CD8-positive, alpha-beta memory T cell (primary cell): ENCODE measurements at regions not wholly inside any gene's neighbourhood (a gene's known extent, or its start where the extent isn't known, plus 50 kb on each side); places are given as distances from the start of the nearest gene placed in this dataset.
"Not testable (repeated sequence)": the region's sequence is repeated elsewhere in the genome, so short reads cannot be mapped to it uniquely, and the experiment has no call there.

Experiments used
- CTCF ChIA-PET: fragments of 350-600 bp; sonication (Branson Sonifier 250); formaldehyde crosslinking; loops from one replicate; lab custom pipeline; 2021; ENCODE audit warnings: antibody characterized with exemption; lab: Charles Lee
- POLR2A ChIA-PET: fragments of 350-600 bp; sonication (Branson Sonifier 250); formaldehyde crosslinking; loops from one replicate; lab custom pipeline; 2021; ENCODE audit warnings: antibody characterized with exemption; lab: Charles Lee
- DNase-seq, 5 donors: peaks; one replicate each; pipeline versions ENCODE4 v3.0.0 to v3.0.0-alpha.2; 2020 to 2022; ENCODE audit warnings: mixed read lengths in 1 of 5
- H3K27ac ChIP-seq: one replicate; pipeline ENCODE4 v1.7.0; 2013; ENCODE audit warnings: low read depth, mild to moderate bottlenecking, low read length, moderate library complexity
- H3K27me3 ChIP-seq: 2 replicates; pipeline ENCODE4 v1.7.0; 2013; ENCODE audit warnings: low read length, mild to moderate bottlenecking; ENCODE audit not compliant: insufficient read depth, poor library complexity, severe bottlenecking
- H3K36me3 ChIP-seq: 2 replicates; pipeline ENCODE4 v1.7.0; 2013; ENCODE audit warnings: mild to moderate bottlenecking, low read length, moderate library complexity; ENCODE audit not compliant: insufficient read depth
- H3K4me1 ChIP-seq: 2 replicates; pipeline ENCODE4 v1.7.0; 2013; ENCODE audit warnings: mild to moderate bottlenecking, low read length, moderate library complexity; ENCODE audit not compliant: insufficient read depth
- H3K4me3 ChIP-seq: 2 replicates; pipeline ENCODE4 v1.7.0; 2013; ENCODE audit warnings: mild to moderate bottlenecking, low read length
- H3K9me3 ChIP-seq: 2 replicates; pipeline ENCODE4 v1.7.0; 2013; ENCODE audit warnings: mild to moderate bottlenecking, low read length
- H3K27ac Mint-ChIP-seq, 8 donors: one replicate each; pipeline ENCODE4 v1.8.0; 2020 to 2021; ENCODE audit warnings: mixed read lengths in 8 of 8, mild to moderate bottlenecking in 6 of 8, inconsistent platforms in 3 of 8, moderate library complexity in 3 of 8
- H3K27me3 Mint-ChIP-seq, 2 donors: one replicate each; pipeline ENCODE4 v1.8.0; 2020 to 2021; ENCODE audit warnings: mixed read lengths in 2 of 2, mild to moderate bottlenecking in 1 of 2, moderate library complexity in 1 of 2
- H3K36me3 Mint-ChIP-seq, 3 donors: one replicate each; pipeline ENCODE4 v1.8.0; 2020 to 2021; ENCODE audit warnings: mixed read lengths in 3 of 3, inconsistent platforms in 1 of 3, mild to moderate bottlenecking in 1 of 3
- H3K4me1 Mint-ChIP-seq, 3 donors: one replicate each; pipeline ENCODE4 v1.8.0; 2020 to 2021; ENCODE audit warnings: mixed read lengths in 3 of 3, inconsistent platforms in 1 of 3, mild to moderate bottlenecking in 1 of 3
- H3K4me3 Mint-ChIP-seq, 7 donors: one replicate each; pipeline ENCODE4 v1.8.0; 2020 to 2021; ENCODE audit warnings: mixed read lengths in 7 of 7, mild to moderate bottlenecking in 6 of 7, moderate library complexity in 4 of 7, inconsistent platforms in 2 of 7
- H3K9me3 Mint-ChIP-seq, 5 donors: one replicate each; pipeline ENCODE4 v1.8.0; 2020 to 2022; ENCODE audit warnings: mixed read lengths in 5 of 5, mild to moderate bottlenecking in 3 of 5, moderate library complexity in 2 of 5, inconsistent platforms in 1 of 5

GRCh38 chr12:127830730-127831129 is 436.2 kb upstream of the TMEM132C start:
- Mint-ChIP-seq H3K4me1 (no peaks in the 10 kb centered on the region), H3K27me3 (peaks cover 0 to 2% of the 10 kb centered on the region in 2 donors), H3K36me3 (no peaks in the 10 kb centered on the region), H3K4me3 (no peak overlapping the region), H3K27ac (no peak overlapping the region), H3K9me3 (peaks cover 2 to 13% (median 2%) of the 10 kb centered on the region in 5 donors)
- Histone ChIP-seq H3K36me3 (no peaks in the 10 kb centered on the region), H3K9me3 (peaks cover 7% of the 10 kb centered on the region), H3K27ac (no peak overlapping the region), H3K4me1 (no peaks in the 10 kb centered on the region), H3K4me3 (no peak overlapping the region), H3K27me3 (no peaks in the 10 kb centered on the region)
- ChIA-PET POLR2A (no interaction called here), CTCF (no interaction called here)
- DNase-seq: no peak

DNA sequence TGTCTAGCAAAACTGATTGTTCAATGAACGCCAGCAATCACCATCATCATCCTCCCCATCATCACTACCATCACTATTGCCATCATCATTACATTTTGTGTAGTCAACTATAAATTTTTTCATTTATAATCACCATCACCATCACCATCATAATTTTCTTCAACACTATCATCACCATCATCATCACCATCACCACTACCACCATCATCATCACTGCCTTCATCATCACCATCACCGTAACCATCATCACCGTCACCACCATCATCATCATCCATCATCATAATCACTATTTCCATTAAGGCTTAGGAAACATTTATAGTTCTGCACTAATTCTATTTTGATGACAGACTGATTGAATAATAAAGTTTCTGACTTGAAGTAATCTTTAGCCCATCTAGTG is 434.8 kb upstream of the TMEM132C start:
- no peak overlapping the region for H3K27ac Mint-ChIP-seq
- no peaks in the 10 kb centered on the region for H3K36me3 Mint-ChIP-seq
- H3K4me1 Mint-ChIP-seq: no peaks in the 10 kb centered on the region
- POLR2A ChIA-PET: no interaction called here
- no peaks in the 10 kb centered on the region for H3K27me3 Mint-ChIP-seq
- CTCF ChIA-PET: no interaction called here
- H3K9me3 Mint-ChIP-seq: peaks cover 0 to 10% (median 3%) of the 10 kb centered on the region in 5 donors
- Histone ChIP-seq H3K4me1 (no peaks in the 10 kb centered on the region), H3K9me3 (peaks cover 7% of the 10 kb centered on the region), H3K36me3 (no peaks in the 10 kb centered on the region), H3K27me3 (no peaks in the 10 kb centered on the region), H3K4me3 (no peak overlapping the region), H3K27ac (no peak overlapping the region)
- no peak for DNase-seq
- H3K4me3 Mint-ChIP-seq: no peak overlapping the region

- POLR2A ChIA-PET, CTCF ChIA-PET, H3K27ac Mint-ChIP-seq, H3K9me3 ChIP-seq, H3K36me3 ChIP-seq, H3K4me1 ChIP-seq, H3K36me3 Mint-ChIP-seq, DNase-seq, H3K4me1 Mint-ChIP-seq, H3K27ac ChIP-seq, H3K4me3 ChIP-seq, H3K4me3 Mint-ChIP-seq, H3K27me3 Mint-ChIP-seq, H3K27me3 ChIP-seq: not testable (repeated sequence)
- H3K9me3 Mint-ChIP-seq: peaks cover 3 to 14% (median 6%) of the 10 kb centered on the region in 5 donors
These were observed 430.2 kb upstream of the TMEM132C start for GRCh38 chr12:127836802-127837201.

GRCh38 chr12:127857661-127858060 is 409.3 kb upstream of the TMEM132C start:
- H3K4me3 Mint-ChIP-seq: peak overlapping the region in 1 of 7 donors; percentile 10
- H3K27ac Mint-ChIP-seq: no peak overlapping the region
- H3K9me3 Mint-ChIP-seq: peaks cover 3 to 16% (median 5%) of the 10 kb centered on the region in 5 donors
- Histone ChIP-seq H3K36me3 (no peaks in the 10 kb centered on the region), H3K4me1 (no peaks in the 10 kb centered on the region), H3K27me3 (no peaks in the 10 kb centered on the region), H3K27ac (no peak overlapping the region), H3K9me3 (no peaks in the 10 kb centered on the region), H3K4me3 (no peak overlapping the region)
- H3K4me1 Mint-ChIP-seq: no peaks in the 10 kb centered on the region
- H3K27me3 Mint-ChIP-seq: no peaks in the 10 kb centered on the region
- H3K36me3 Mint-ChIP-seq: peaks cover 0 to 2% (median 0%) of the 10 kb centered on the region in 3 donors
- POLR2A ChIA-PET: no interaction called here
- no peak for DNase-seq
- CTCF ChIA-PET: no interaction called here

DNA sequence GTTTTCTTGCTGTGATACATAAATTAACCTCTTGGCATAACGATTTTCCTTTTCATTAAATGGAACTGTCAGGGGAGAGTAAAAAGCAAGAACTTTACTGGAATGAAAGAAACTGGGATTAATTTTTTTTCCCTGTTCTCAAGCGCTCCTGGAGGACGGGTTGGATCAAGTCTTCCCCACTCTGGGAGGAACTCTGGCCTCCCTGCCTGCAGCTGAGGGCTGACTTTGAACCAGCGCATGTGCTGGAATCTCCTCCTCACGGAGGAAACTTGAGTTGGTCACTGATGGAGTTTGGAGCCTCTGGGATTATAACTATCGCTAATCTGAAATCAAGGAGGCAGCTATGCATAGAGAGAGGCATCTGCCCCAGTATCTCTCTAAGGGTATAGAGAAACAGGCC is 406.4 kb upstream of the TMEM132C start:
- Histone ChIP-seq H3K27me3 (no peaks in the 10 kb centered on the region), H3K36me3 (no peaks in the 10 kb centered on the region), H3K9me3 (no peaks in the 10 kb centered on the region), H3K4me1 (no peaks in the 10 kb centered on the region), H3K4me3 (no peak overlapping the region), H3K27ac (no peak overlapping the region)
- ChIA-PET POLR2A (no interaction called here), CTCF (no interaction called here)
- peaks cover 2 to 20% (median 8%) of the 10 kb centered on the region in 5 donors for H3K9me3 Mint-ChIP-seq
- H3K4me3 Mint-ChIP-seq: no peak overlapping the region
- H3K27ac Mint-ChIP-seq: no peak overlapping the region
- peaks cover 0 to 2% (median 0%) of the 10 kb centered on the region in 3 donors for H3K36me3 Mint-ChIP-seq
- H3K4me1 Mint-ChIP-seq: no peaks in the 10 kb centered on the region
- no peaks in the 10 kb centered on the region for H3K27me3 Mint-ChIP-seq
- DNase-seq: no peak

- Histone ChIP-seq H3K9me3 (no peaks in the 10 kb centered on the region), H3K27ac (no peak overlapping the region), H3K27me3 (no peaks in the 10 kb centered on the region), H3K36me3 (no peaks in the 10 kb centered on the region), H3K4me1 (no peaks in the 10 kb centered on the region), H3K4me3 (no peak overlapping the region)
- no peaks in the 10 kb centered on the region for H3K27me3 Mint-ChIP-seq
- no peak overlapping the region for H3K27ac Mint-ChIP-seq
- no peaks in the 10 kb centered on the region for H3K4me1 Mint-ChIP-seq
- H3K4me3 Mint-ChIP-seq: no peak overlapping the region
- H3K9me3 Mint-ChIP-seq: peaks cover 5 to 17% (median 11%) of the 10 kb centered on the region in 5 donors
- DNase-seq: no peak
- ChIA-PET POLR2A (no interaction called here), CTCF (no interaction called here)
- H3K36me3 Mint-ChIP-seq: peaks cover 0 to 2% (median 0%) of the 10 kb centered on the region in 3 donors
These were observed 405.6 kb upstream of the TMEM132C start for GRCh38 chr12:127861406-127861805.

DNA sequence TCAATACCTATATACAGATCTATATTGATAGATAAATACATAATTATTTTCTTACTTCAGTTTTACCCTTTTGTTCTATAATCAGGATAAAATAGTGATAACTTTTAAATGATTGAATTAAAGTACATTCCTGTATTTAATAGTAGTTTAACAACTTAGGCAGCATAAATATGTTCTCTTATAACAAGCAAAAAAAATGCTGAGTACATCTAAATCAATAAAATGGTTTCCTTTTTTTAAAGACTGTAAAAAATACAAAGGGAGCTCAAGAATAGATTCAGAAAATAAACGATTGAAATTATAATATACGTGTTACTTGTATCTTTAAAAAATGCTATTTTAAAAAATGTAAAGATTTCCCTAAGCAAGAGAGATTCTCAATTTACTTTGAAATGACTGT is 393.7 kb upstream of the TMEM132C start:
- Mint-ChIP-seq H3K27ac (no peak overlapping the region), H3K4me1 (no peaks in the 10 kb centered on the region), H3K36me3 (no peaks in the 10 kb centered on the region), H3K4me3 (no peak overlapping the region), H3K9me3 (peaks cover 3 to 16% (median 8%) of the 10 kb centered on the region in 5 donors), H3K27me3 (no peaks in the 10 kb centered on the region)
- no peak for DNase-seq
- H3K27ac ChIP-seq: no peak overlapping the region
- H3K4me1 ChIP-seq: no peaks in the 10 kb centered on the region
- POLR2A ChIA-PET: no interaction called here
- no peaks in the 10 kb centered on the region for H3K27me3 ChIP-seq
- H3K36me3 ChIP-seq: no peaks in the 10 kb centered on the region
- no peaks in the 10 kb centered on the region for H3K9me3 ChIP-seq
- no peak overlapping the region for H3K4me3 ChIP-seq
- CTCF ChIA-PET: no interaction called here

GRCh38 chr12:127881371-127882140 is 385.4 kb upstream of the TMEM132C start:
- no peak overlapping the region for H3K27ac ChIP-seq
- H3K36me3 ChIP-seq: no peaks in the 10 kb centered on the region
- no peaks in the 10 kb centered on the region for H3K27me3 ChIP-seq
- Mint-ChIP-seq H3K36me3 (no peaks in the 10 kb centered on the region), H3K27ac (no peak overlapping the region), H3K9me3 (peaks cover 2 to 15% (median 11%) of the 10 kb centered on the region in 5 donors), H3K4me3 (no peak overlapping the region), H3K4me1 (no peaks in the 10 kb centered on the region), H3K27me3 (peaks cover 0 to 1% of the 10 kb centered on the region in 2 donors)
- no peak overlapping the region for H3K4me3 ChIP-seq
- POLR2A ChIA-PET: no interaction called here
- H3K4me1 ChIP-seq: no peaks in the 10 kb centered on the region
- CTCF ChIA-PET: interaction anchor here (0.5 kb wide), 1 partner anchor 128 kb away, joined by 3 read pairs; no protein-coding TSS in a partner anchor
- DNase-seq: no peak
- no peaks in the 10 kb centered on the region for H3K9me3 ChIP-seq
